HG02938 (cell line): ENCODE measurements at regions not wholly inside any gene's neighbourhood (a gene's known extent, or its start where the extent isn't known, plus 50 kb on each side); places are given as distances from the start of the nearest gene placed in this dataset.
"Not testable (repeated sequence)": the region's sequence is repeated elsewhere in the genome, so short reads cannot be mapped to it uniquely, and the experiment has no call there.

Experiments
- ATAC-seq: cut with Tn5 transposase; IDR thresholded peaks from one replicate; pipeline ENCODE4 v1.9.1; 2021; ENCODE audit warnings: mild to moderate bottlenecking, moderate library complexity; ENCODE audit not compliant: unreplicated experiment

GRCh38 chr2:11950896-11951295 lies 204.5 kb downstream of the LPIN1 start:
- ATAC-seq, result no peak

GRCh38 chr2:11951492-11951891 lies 205.1 kb downstream of the LPIN1 start:
- not testable (repeated sequence) for ATAC-seq

GRCh38 chr2:11953258-11953657 lies 206.8 kb downstream of the LPIN1 start:
- no peak for ATAC-seq

- ATAC-seq, result no peak
Measured at GRCh38 chr2:11955314-11955713, 208.9 kb downstream of the LPIN1 start.

GRCh38 chr2:11955884-11956291 lies 209.5 kb downstream of the LPIN1 start:
- ATAC-seq, result no peak

- no peak for ATAC-seq
Measured at GRCh38 chr2:11962707-11963328, 216.4 kb downstream of the LPIN1 start.

- no peak for ATAC-seq
Measured at GRCh38 chr2:11963966-11964365, 217.5 kb downstream of the LPIN1 start.

- ATAC-seq, result no peak
Measured at GRCh38 chr2:11967946-11968465, 221.6 kb downstream of the LPIN1 start.

GRCh38 chr2:11968521-11968920 lies 222.1 kb downstream of the LPIN1 start:
- no peak for ATAC-seq

GRCh38 chr2:11969774-11970173 lies 223.3 kb downstream of the LPIN1 start:
- no peak for ATAC-seq

GRCh38 chr2:11974573-11974972 lies 228.1 kb downstream of the LPIN1 start:
- no peak for ATAC-seq

- ATAC-seq, result no peak
Measured at GRCh38 chr2:11975373-11975772, 228.9 kb downstream of the LPIN1 start.

GRCh38 chr2:11976073-11976472 lies 229.6 kb downstream of the LPIN1 start:
- no peak for ATAC-seq

GRCh38 chr2:11977766-11978524 lies 231.5 kb downstream of the LPIN1 start:
- no peak for ATAC-seq

- no peak for ATAC-seq
Measured at GRCh38 chr2:11980809-11981208, 234.4 kb downstream of the LPIN1 start.

GRCh38 chr2:11983401-11983800 lies 237.0 kb downstream of the LPIN1 start:
- ATAC-seq, result no peak

GRCh38 chr2:11983870-11984269 lies 237.4 kb downstream of the LPIN1 start:
- no peak for ATAC-seq

GRCh38 chr2:11984316-11985158 lies 238.1 kb downstream of the LPIN1 start:
- no peak for ATAC-seq

GRCh38 chr2:11985817-11986566 lies 239.6 kb downstream of the LPIN1 start:
- no peak for ATAC-seq

- no peak for ATAC-seq
Measured at GRCh38 chr2:11987151-11987550, 240.7 kb downstream of the LPIN1 start.
